Kidney (tissue), 13 donors: ENCODE measurements at regions not wholly inside any gene's neighbourhood (a gene's known extent, or its start where the extent isn't known, plus 50 kb on each side); places are given as distances from the start of the nearest gene placed in this dataset.

Experiments
- DNase-seq, 5 donors: peaks; one replicate each; pipeline ENCODE4 v3.0.0-alpha.2; 2013 to 2020
- FAIRE-seq: peaks from 2 replicates; lab custom pipeline; 2012; peaks lifted over from hg19 to GRCh38; lab: Jason Lieb, UNC
- H3K27ac ChIP-seq, 2 donors: one replicate each; pipeline ENCODE4 v1.7.0; 2013; ENCODE audit warnings: low read depth in 2 of 2, low read length in 2 of 2, inconsistent platforms in 1 of 2
- H3K27me3 ChIP-seq: one replicate; pipeline ENCODE4 v1.7.1; 2013; ENCODE audit warnings: low read length, inconsistent platforms; ENCODE audit not compliant: control insufficient read depth, insufficient read depth
- H3K36me3 ChIP-seq, 3 donors: one replicate each; pipeline versions ENCODE4 v1.7.0 to v1.7.1; 2013; ENCODE audit warnings: low read length in 3 of 3, control low read depth in 1 of 3, inconsistent platforms in 1 of 3; ENCODE audit not compliant: insufficient read depth in 3 of 3, control insufficient read depth in 2 of 3
- H3K4me1 ChIP-seq, 3 donors: one replicate each; pipeline versions ENCODE4 v1.7.0 to v1.7.1; 2013; ENCODE audit warnings: low read length in 3 of 3, inconsistent platforms in 1 of 3, low read depth in 1 of 3; ENCODE audit not compliant: control insufficient read depth in 2 of 3, insufficient read depth in 2 of 3
- H3K4me3 ChIP-seq, 3 donors: one replicate each; pipeline versions ENCODE4 v1.7.0 to v1.8.1; 2013; ENCODE audit warnings: low read length in 3 of 3, control low read depth in 1 of 3, inconsistent platforms in 1 of 3
- H3K9ac ChIP-seq, 3 donors: one replicate each; pipeline versions ENCODE4 v1.7.0 to v1.7.1; 2013; ENCODE audit warnings: low read length in 3 of 3, control low read depth in 1 of 3, inconsistent platforms in 1 of 3
- H3K9me3 ChIP-seq, 3 donors: one replicate each; pipeline versions ENCODE4 v1.7.0 to v1.7.1; 2013; ENCODE audit warnings: low read length in 3 of 3, control low read depth in 1 of 3, inconsistent platforms in 1 of 3; ENCODE audit not compliant: control insufficient read depth in 2 of 3, insufficient read depth in 1 of 3
- CTCF ChIP-seq: IDR thresholded peaks from 3 replicates; pipeline ENCODE4 v1.5.1; 2012; ENCODE audit warnings: mild to moderate bottlenecking, moderate library complexity, borderline replicate concordance; ENCODE audit not compliant: insufficient read depth; ENCODE audit errors: extremely low read depth
- intact Hi-C: fragments of 100-400 bp; cut with DNase I; formaldehyde crosslinking; loops from one replicate; pipeline ENCODE4 v1.11.1; 2022
- donor health status: control.
- donor health status: control.
- donor health status: control.
- donor health status: control.
- donor health status: control.
- donor health status: DM: yes; HTN: yes; CAD: no.
- donor health status: Normal renal cell carcinoma (clear cell type).

GRCh38 chr2:65669574-65669973 lies 237.2 kb upstream of the SPRED2 start:
- intact Hi-C loops: no loop called here
- no peak for FAIRE-seq
- no peaks in the 10 kb centered on the region for H3K4me1 ChIP-seq
- no peaks in the 10 kb centered on the region for H3K27me3 ChIP-seq
- no peak for DNase-seq
- no peak overlapping the region for H3K27ac ChIP-seq
- H3K4me3 ChIP-seq: no peak overlapping the region
- no peaks in the 10 kb centered on the region for H3K36me3 ChIP-seq
- no peak for TF ChIP-seq CTCF
- H3K9me3 ChIP-seq: peaks cover 0 to 14% (median 8%) of the 10 kb centered on the region in 3 donors
- H3K9ac ChIP-seq: no peak overlapping the region

GRCh38 chr2:65668744-65669143 lies 236.3 kb upstream of the SPRED2 start:
- H3K27me3 ChIP-seq: no peaks in the 10 kb centered on the region
- H3K27ac ChIP-seq: no peak overlapping the region
- H3K4me1 ChIP-seq: no peaks in the 10 kb centered on the region
- DNase-seq: no peak
- intact Hi-C loops: no loop called here
- peaks cover 0 to 14% (median 4%) of the 10 kb centered on the region in 3 donors for H3K9me3 ChIP-seq
- no peaks in the 10 kb centered on the region for H3K36me3 ChIP-seq
- no peak for TF ChIP-seq CTCF
- FAIRE-seq: no peak
- H3K9ac ChIP-seq: no peak overlapping the region
- no peak overlapping the region for H3K4me3 ChIP-seq

- no peaks in the 10 kb centered on the region for H3K36me3 ChIP-seq
- intact Hi-C loops: no loop called here
- H3K27ac ChIP-seq: no peak overlapping the region
- H3K4me1 ChIP-seq: no peaks in the 10 kb centered on the region
- FAIRE-seq: no peak
- DNase-seq: no peak
- no peak overlapping the region for H3K9ac ChIP-seq
- H3K4me3 ChIP-seq: no peak overlapping the region
- peaks cover 0 to 14% (median 4%) of the 10 kb centered on the region in 3 donors for H3K9me3 ChIP-seq
- H3K27me3 ChIP-seq: no peaks in the 10 kb centered on the region
- no peak for TF ChIP-seq CTCF
These were observed 233.8 kb upstream of the SPRED2 start for GRCh38 chr2:65666156-65666725.

- TF ChIP-seq CTCF: no peak
- peaks cover 0 to 14% (median 4%) of the 10 kb centered on the region in 3 donors for H3K9me3 ChIP-seq
- H3K27ac ChIP-seq: no peak overlapping the region
- no peaks in the 10 kb centered on the region for H3K27me3 ChIP-seq
- H3K4me3 ChIP-seq: no peak overlapping the region
- H3K36me3 ChIP-seq: no peaks in the 10 kb centered on the region
- H3K9ac ChIP-seq: no peak overlapping the region
- FAIRE-seq (no peak), DNase-seq (no peak)
- H3K4me1 ChIP-seq: no peaks in the 10 kb centered on the region
- intact Hi-C loops: no loop called here
These were observed 232.5 kb upstream of the SPRED2 start for GRCh38 chr2:65664931-65665330.
